22Rv1 (cell line): ENCODE measurements at regions not wholly inside any gene's neighbourhood (a gene's known extent, or its start where the extent isn't known, plus 50 kb on each side); places are given as distances from the start of the nearest gene placed in this dataset.

Source experiments
- ZFX ChIP-seq: fragments of 450-650 bp; IDR thresholded peaks from 2 replicates; pipeline ENCODE4 v1.6.1; 2017; ENCODE audit warnings: antibody characterized with exemption, borderline replicate concordance
- TF ChIP-seq, protein P1 (sequence below): fragments of 450-650 bp; IDR thresholded peaks from 2 replicates; pipeline ENCODE4 v1.5.1; 2017; ENCODE audit warnings: mild to moderate bottlenecking

DNA sequence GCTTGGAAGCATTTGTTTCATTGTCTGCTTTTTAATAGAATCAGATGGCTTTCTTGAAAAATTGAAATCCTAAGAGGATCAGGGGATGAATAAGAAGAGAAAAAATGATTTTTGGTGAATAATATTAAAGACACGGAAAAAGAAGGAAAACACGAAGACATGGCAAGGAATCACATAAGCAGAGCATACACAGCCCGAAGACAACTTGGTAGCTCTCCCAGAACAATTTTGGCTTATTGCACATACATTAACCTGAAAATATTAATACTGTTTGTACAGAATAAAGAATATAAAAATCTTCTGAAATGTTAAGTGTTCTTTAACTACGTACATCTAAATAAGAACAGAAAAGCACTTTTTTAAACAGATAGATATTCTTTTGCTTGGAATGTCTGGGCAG, 150.0 kb downstream of the SHOX2 start:
- TF ChIP-seq, protein P1, sequence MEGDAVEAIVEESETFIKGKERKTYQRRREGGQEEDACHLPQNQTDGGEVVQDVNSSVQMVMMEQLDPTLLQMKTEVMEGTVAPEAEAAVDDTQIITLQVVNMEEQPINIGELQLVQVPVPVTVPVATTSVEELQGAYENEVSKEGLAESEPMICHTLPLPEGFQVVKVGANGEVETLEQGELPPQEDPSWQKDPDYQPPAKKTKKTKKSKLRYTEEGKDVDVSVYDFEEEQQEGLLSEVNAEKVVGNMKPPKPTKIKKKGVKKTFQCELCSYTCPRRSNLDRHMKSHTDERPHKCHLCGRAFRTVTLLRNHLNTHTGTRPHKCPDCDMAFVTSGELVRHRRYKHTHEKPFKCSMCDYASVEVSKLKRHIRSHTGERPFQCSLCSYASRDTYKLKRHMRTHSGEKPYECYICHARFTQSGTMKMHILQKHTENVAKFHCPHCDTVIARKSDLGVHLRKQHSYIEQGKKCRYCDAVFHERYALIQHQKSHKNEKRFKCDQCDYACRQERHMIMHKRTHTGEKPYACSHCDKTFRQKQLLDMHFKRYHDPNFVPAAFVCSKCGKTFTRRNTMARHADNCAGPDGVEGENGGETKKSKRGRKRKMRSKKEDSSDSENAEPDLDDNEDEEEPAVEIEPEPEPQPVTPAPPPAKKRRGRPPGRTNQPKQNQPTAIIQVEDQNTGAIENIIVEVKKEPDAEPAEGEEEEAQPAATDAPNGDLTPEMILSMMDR = no peak
- no peak for TF ChIP-seq ZFX
